Muscle of back (tissue), 3 donors: ENCODE measurements at regions not wholly inside any gene's neighbourhood (a gene's known extent, or its start where the extent isn't known, plus 50 kb on each side); places are given as distances from the start of the nearest gene placed in this dataset.

ENCODE experiments used
- DNase-seq, 3 donors: peaks; one replicate each; pipeline versions ENCODE4 v3.0.0 to v3.0.0-alpha.2; 2013

DNA sequence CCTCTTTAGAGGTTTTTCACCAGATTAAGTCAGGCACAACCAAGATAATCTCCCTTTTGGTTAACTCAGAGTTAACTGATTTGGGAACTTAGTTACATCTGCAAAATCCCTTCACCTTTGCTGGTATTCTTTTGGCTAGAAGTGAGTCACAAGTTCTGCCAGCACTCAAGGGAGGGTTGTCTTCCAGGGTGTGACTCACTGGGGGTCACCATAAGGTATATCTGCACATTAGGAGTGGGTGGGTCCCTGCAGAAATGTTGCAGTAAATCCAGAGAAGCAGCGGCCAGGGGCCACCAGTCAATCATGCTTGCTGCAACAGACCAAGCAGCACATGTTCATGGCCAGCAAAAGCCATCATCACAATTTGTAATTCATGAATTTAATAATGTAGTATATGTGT, 59.8 kb upstream of the MAML3 start:
- no peak for DNase-seq

- no peak for DNase-seq
Measured at GRCh38 chr4:140213116-140213515, 59.1 kb upstream of the MAML3 start.

DNA sequence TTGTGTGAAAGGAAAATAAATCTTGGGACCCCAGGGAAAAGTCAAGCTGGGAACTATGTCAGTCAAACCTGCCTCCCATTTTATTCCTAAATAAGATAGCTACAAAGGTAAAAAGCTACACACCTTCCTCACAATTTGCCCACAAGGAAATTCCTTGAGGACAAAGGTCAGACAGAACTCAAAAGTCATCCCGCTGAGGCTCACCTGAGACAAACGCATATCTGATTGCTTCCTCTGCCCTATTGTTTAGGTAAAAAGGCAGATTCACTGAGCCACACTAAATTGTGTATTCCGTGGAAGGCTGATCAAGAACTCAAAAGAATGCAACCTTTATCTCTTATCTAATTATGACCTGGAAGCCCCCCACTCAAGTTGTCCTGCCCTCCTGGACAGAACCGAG, 58.7 kb upstream of the MAML3 start:
- DNase-seq: no peak

- no peak for DNase-seq
Measured at GRCh38 chr4:140212194-140212593, 58.2 kb upstream of the MAML3 start.

DNA sequence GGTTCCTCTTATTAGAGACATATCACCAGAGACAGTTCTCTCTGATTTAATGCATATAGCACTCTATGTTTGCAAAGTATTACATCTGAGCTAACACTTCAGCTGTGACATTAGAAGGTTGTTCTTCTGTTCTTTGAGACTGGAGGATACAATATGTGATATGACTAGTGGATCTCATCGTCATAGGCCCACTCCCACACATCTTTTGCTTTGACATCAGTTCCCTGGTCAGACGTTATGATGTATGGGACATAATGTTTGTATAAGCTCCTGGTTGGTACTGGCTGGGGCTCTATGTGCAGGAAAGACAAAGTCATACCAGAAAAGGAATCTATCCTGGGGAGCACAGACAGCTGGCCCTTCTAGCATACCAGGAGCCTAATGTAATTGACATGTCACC, 57.7 kb upstream of the MAML3 start:
- no peak for DNase-seq

- no peak for DNase-seq
Measured at GRCh38 chr4:140211161-140211560, 57.2 kb upstream of the MAML3 start.

DNA sequence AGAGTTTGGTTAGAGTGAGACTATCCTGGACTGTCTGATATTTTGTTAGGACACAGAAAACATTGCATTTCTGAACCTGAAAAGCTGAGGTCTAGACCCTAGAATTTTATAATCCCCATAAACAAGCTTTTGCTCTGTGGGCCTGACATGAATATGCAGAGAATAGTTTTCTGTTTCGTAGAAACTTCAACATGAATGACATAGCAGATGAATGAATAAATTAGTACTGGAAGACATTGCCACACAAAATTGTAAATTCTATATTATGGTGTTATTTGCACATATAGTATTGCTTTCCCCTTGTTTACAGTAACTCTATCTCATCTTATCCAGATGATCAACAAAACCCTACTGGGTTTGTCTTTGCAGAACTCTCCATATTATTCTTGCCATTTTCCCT, 54.9 kb upstream of the MAML3 start:
- DNase-seq: no peak
